Stimulated activated CD4-positive, alpha-beta T cell treated with anti-CD3 and anti-CD28 coated beads, Interleukin-12 subunit alpha, Interleukin-12 subunit beta, amount 100 ng/mL, for 24 hours (primary cell): ENCODE measurements at regions not wholly inside any gene's neighbourhood (a gene's known extent, or its start where the extent isn't known, plus 50 kb on each side); places are given as distances from the start of the nearest gene placed in this dataset.

ENCODE experiments used
- DNase-seq, 2 experiments: peaks; one replicate each; pipeline ENCODE4 v3.0.0-alpha.2; 2020; ENCODE audit warnings: low read depth in 2 of 2

GRCh38 chr7:17651341-17651740 lies 289.0 kb downstream of the SNX13 start:
- DNase-seq = no peak

- DNase-seq = no peak
Observed at GRCh38 chr7:17651863-17652385, 288.4 kb downstream of the SNX13 start.

- DNase-seq = no peak
Observed at GRCh38 chr7:17654940-17655339, 285.4 kb downstream of the SNX13 start.

- no peak for DNase-seq
Observed at GRCh38 chr7:17659126-17659525, 281.2 kb downstream of the SNX13 start.

- no peak for DNase-seq
Observed at GRCh38 chr7:17660116-17660515, 280.2 kb downstream of the SNX13 start.

GRCh38 chr7:17661982-17662585 lies 278.2 kb downstream of the SNX13 start:
- no peak for DNase-seq

- DNase-seq = no peak
Observed at GRCh38 chr7:17663061-17663675, 277.1 kb downstream of the SNX13 start.

- DNase-seq = no peak
Observed at GRCh38 chr7:17665029-17665428, 275.3 kb downstream of the SNX13 start.

- no peak for DNase-seq
Observed at GRCh38 chr7:17668122-17668521, 272.2 kb downstream of the SNX13 start.

GRCh38 chr7:17669204-17669603 lies 271.1 kb downstream of the SNX13 start:
- no peak for DNase-seq

GRCh38 chr7:17671956-17672355 lies 268.3 kb downstream of the SNX13 start:
- no peak for DNase-seq

GRCh38 chr7:17672783-17673182 lies 267.5 kb downstream of the SNX13 start:
- no peak for DNase-seq

- no peak for DNase-seq
Observed at GRCh38 chr7:17674166-17674942, 265.9 kb downstream of the SNX13 start.

GRCh38 chr7:17674943-17675608 lies 265.2 kb downstream of the SNX13 start:
- no peak for DNase-seq

- no peak for DNase-seq
Observed at GRCh38 chr7:17677408-17677807, 262.9 kb downstream of the SNX13 start.

- DNase-seq = no peak
Observed at GRCh38 chr7:17678896-17679295, 261.4 kb downstream of the SNX13 start.

GRCh38 chr7:17679458-17679857 lies 260.8 kb downstream of the SNX13 start:
- no peak for DNase-seq

- DNase-seq = no peak
Observed at GRCh38 chr7:17680026-17680425, 260.3 kb downstream of the SNX13 start.

GRCh38 chr7:17680943-17681351 lies 259.3 kb downstream of the SNX13 start:
- no peak for DNase-seq

- no peak for DNase-seq
Observed at GRCh38 chr7:17681965-17682364, 258.3 kb downstream of the SNX13 start.

- no peak for DNase-seq
Observed at GRCh38 chr7:17682586-17682985, 257.7 kb downstream of the SNX13 start.

- DNase-seq = no peak
Observed at GRCh38 chr7:17685141-17685540, 255.2 kb downstream of the SNX13 start.
